IMR-90 (cell line): ENCODE measurements at regions not wholly inside any gene's neighbourhood (a gene's known extent, or its start where the extent isn't known, plus 50 kb on each side); places are given as distances from the start of the nearest gene placed in this dataset.

Experiments used
- ATAC-seq: fragments of 200-7000 bp; cut with Tn5 transposase; 2 replicates; pipeline ENCODE4 v1.9.1; 2020; ENCODE audit warnings: low read depth, mild to moderate bottlenecking, moderate library complexity
- BruUV-seq: library from RNA; stranded (reverse); fragments of 400-500 nt; replicated peaks from 2 replicates; lab custom pipeline; 2021; lab: Mats Ljungman, UMichigan
- CTCF ChIA-PET: fragments of 300-600 bp; formaldehyde crosslinking; extraction: SDS; loops from one replicate; lab custom pipeline; 2021; ENCODE audit warnings: antibody characterized with exemption; lab: Yijun Ruan, JAX
- POLR2A ChIA-PET: fragments of 300-600 bp; sonication (Branson Sonifier 250); formaldehyde crosslinking; loops from one replicate; lab custom pipeline; 2022; ENCODE audit warnings: antibody characterized with exemption; ENCODE audit not compliant: unreplicated experiment; lab: Charles Lee
- DNase-seq: peaks from one replicate; pipeline ENCODE4 v3.0.0; 2013
- H2AFZ ChIP-seq: replicated peaks from 2 replicates; pipeline ENCODE3; 2013; ENCODE audit warnings: low read length, mild to moderate bottlenecking; ENCODE audit not compliant: poor library complexity
- H2AK5ac ChIP-seq: 2 replicates; pipeline ENCODE4 v1.6.1; 2013; ENCODE audit warnings: low read depth, low read length, inconsistent platforms
- H2AK9ac ChIP-seq: replicated peaks from 2 replicates; pipeline ENCODE3; 2013; ENCODE audit warnings: mild to moderate bottlenecking, low read depth, low read length, moderate library complexity; ENCODE audit not compliant: poor library complexity
- H2BK120ac ChIP-seq: 2 replicates; pipeline ENCODE4 v1.6.1; 2013; ENCODE audit warnings: low read depth, low read length, inconsistent platforms
- H2BK15ac ChIP-seq: 3 replicates; pipeline ENCODE4 v1.6.1; 2013; ENCODE audit warnings: low read depth, low read length, inconsistent platforms
- H2BK20ac ChIP-seq: 2 replicates; pipeline ENCODE4 v1.6.1; 2013; ENCODE audit warnings: low read depth, mild to moderate bottlenecking, inconsistent platforms, low read length, moderate library complexity
- H2BK5ac ChIP-seq: 2 replicates; pipeline ENCODE4 v1.6.1; 2013; ENCODE audit warnings: mild to moderate bottlenecking, low read depth, low read length, inconsistent platforms; ENCODE audit not compliant: poor library complexity, severe bottlenecking
- H3K14ac ChIP-seq: replicated peaks from 2 replicates; pipeline ENCODE4 v1.6.1; 2013; ENCODE audit warnings: low read depth, low read length, inconsistent platforms
- H3K18ac ChIP-seq: 2 replicates; pipeline ENCODE4 v1.6.1; 2013; ENCODE audit warnings: low read depth, low read length, control low read depth
- H3K23ac ChIP-seq: 2 replicates; pipeline ENCODE4 v1.6.1; 2013; ENCODE audit warnings: low read depth, low read length, inconsistent platforms
- H3K27ac ChIP-seq: 2 replicates; pipeline ENCODE4 v1.5.1; 2013; ENCODE audit warnings: mild to moderate bottlenecking, control low read depth, low read length; ENCODE audit not compliant: insufficient read depth
- H3K27me3 ChIP-seq: 2 replicates; pipeline ENCODE4 v1.6.1; 2013; ENCODE audit warnings: low read length; ENCODE audit not compliant: control insufficient read depth, insufficient read depth
- H3K36me3 ChIP-seq: 2 replicates; pipeline ENCODE4 v1.6.1; 2013; ENCODE audit warnings: low read length, mixed read lengths; ENCODE audit not compliant: control insufficient read depth, insufficient read depth
- H3K4ac ChIP-seq: 2 replicates; pipeline ENCODE4 v1.6.1; 2013; ENCODE audit warnings: low read depth, low read length, inconsistent platforms
- H3K4me1 ChIP-seq: 2 replicates; pipeline ENCODE4 v1.6.1; 2013; ENCODE audit warnings: low read length, mixed read lengths; ENCODE audit not compliant: control insufficient read depth, insufficient read depth
- H3K4me2 ChIP-seq: 2 replicates; pipeline ENCODE4 v1.6.1; 2013; ENCODE audit warnings: low read depth, mild to moderate bottlenecking, control low read depth, low read length, moderate library complexity
- H3K4me3 ChIP-seq: 2 replicates; pipeline ENCODE4 v1.5.1; 2013; ENCODE audit warnings: low read depth, mild to moderate bottlenecking, control low read depth, low read length, moderate library complexity; ENCODE audit not compliant: insufficient read depth
- H3K56ac ChIP-seq: 2 replicates; pipeline ENCODE4 v1.6.1; 2013; ENCODE audit warnings: low read length, inconsistent platforms; ENCODE audit not compliant: insufficient read depth; ENCODE audit errors: extremely low read depth
- H3K79me1 ChIP-seq, 2 experiments: 2 replicates each; pipeline ENCODE4 v1.6.1; 2013; ENCODE audit warnings: low read length in 2 of 2, inconsistent platforms in 1 of 2, low read depth in 1 of 2
- H3K9ac ChIP-seq: 2 replicates; pipeline ENCODE4 v1.6.1; 2013; ENCODE audit warnings: low read depth, low read length, control low read depth
- H3K9me1 ChIP-seq: 2 replicates; pipeline ENCODE4 v1.6.1; 2013; ENCODE audit warnings: low read length, inconsistent platforms; ENCODE audit not compliant: insufficient read depth
- H3K9me3 ChIP-seq: 2 replicates; pipeline ENCODE4 v1.6.1; 2013; ENCODE audit warnings: low read length; ENCODE audit not compliant: control insufficient read depth, insufficient read depth
- H4K20me1 ChIP-seq: 2 replicates; pipeline ENCODE4 v1.6.1; 2013; ENCODE audit warnings: low read length, inconsistent platforms; ENCODE audit not compliant: insufficient read depth
- H4K5ac ChIP-seq: 2 replicates; pipeline ENCODE4 v1.6.1; 2013; ENCODE audit warnings: mild to moderate bottlenecking, low read depth, low read length, control low read depth
- H4K8ac ChIP-seq, 2 experiments: 2 replicates each; pipeline ENCODE4 v1.6.1; 2013; ENCODE audit warnings: low read depth in 2 of 2, low read length in 2 of 2, control low read depth in 1 of 2, inconsistent platforms in 1 of 2
- H4K91ac ChIP-seq: 2 replicates; pipeline ENCODE4 v1.6.1; 2013; ENCODE audit warnings: low read depth, low read length, inconsistent platforms; ENCODE audit not compliant: insufficient read depth
- BHLHE40 ChIP-seq: fragments of 150-350 bp; IDR thresholded peaks from 2 replicates; pipeline ENCODE4 v1.6.1; 2016; ENCODE audit warnings: mild to moderate bottlenecking, low read depth, low read length
- CEBPB ChIP-seq: IDR thresholded peaks from 2 replicates; pipeline ENCODE4 v1.6.1; 2012; ENCODE audit warnings: low read depth, low read length, improper control_type of control experiment
- ELK1 ChIP-seq: fragments of 150-350 bp; IDR thresholded peaks from 2 replicates; pipeline ENCODE4 v1.6.1; 2016; ENCODE audit warnings: low read depth, mild to moderate bottlenecking, low read length, moderate library complexity, borderline replicate concordance
- RAD21 ChIP-seq: IDR thresholded peaks from 2 replicates; pipeline ENCODE4 v1.6.1; 2012; ENCODE audit warnings: low read length, improper control_type of control experiment
- RCOR1 ChIP-seq: IDR thresholded peaks from 2 replicates; pipeline ENCODE4 v1.6.1; 2012; ENCODE audit warnings: mild to moderate bottlenecking, low read length, improper control_type of control experiment; ENCODE audit not compliant: insufficient replicate concordance
- RFX5 ChIP-seq: IDR thresholded peaks from 2 replicates; pipeline ENCODE4 v1.8.0; 2012; ENCODE audit warnings: low read depth, mild to moderate bottlenecking, low read length, moderate library complexity
- SMC3 ChIP-seq: fragments of 150-350 bp; IDR thresholded peaks from 2 replicates; pipeline ENCODE4 v1.6.1; 2016; ENCODE audit warnings: low read depth, mild to moderate bottlenecking, antibody characterized with exemption, low read length, moderate library complexity
- WGBS, 2 experiments: methylation state at CpG; one replicate each; pipeline versions ENCODE4 v1.1.5 to v1.1.7; 2013; ENCODE audit warnings: missing lambda C conversion rate in 2 of 2; ENCODE audit not compliant: insufficient read length in 1 of 2; ENCODE audit errors: extremely low coverage in 2 of 2; 5-methylcytosine and 5-hydroxymethylcytosine counted together
- dilution Hi-C: fragments of 300-500 bp; cut with HindIII; formaldehyde crosslinking; loops from one replicate; pipeline ENCODE4 v1.14.3; 2018; ENCODE audit warnings: low sequenced_read_pairs; ENCODE audit not compliant: unreplicated experiment
- in situ Hi-C: fragments of 300-500 bp; cut with MboI; formaldehyde crosslinking; loops from 3 replicates; pipeline ENCODE4 v1.14.3; 2019; ENCODE audit warnings: low sequenced_read_pairs, inconsistent platforms, mixed read lengths
- intact Hi-C: fragments of 100-400 bp; cut with micrococcal nuclease; formaldehyde crosslinking; loops from 2 replicates; pipeline ENCODE4 v1.10.0; 2022

DNA sequence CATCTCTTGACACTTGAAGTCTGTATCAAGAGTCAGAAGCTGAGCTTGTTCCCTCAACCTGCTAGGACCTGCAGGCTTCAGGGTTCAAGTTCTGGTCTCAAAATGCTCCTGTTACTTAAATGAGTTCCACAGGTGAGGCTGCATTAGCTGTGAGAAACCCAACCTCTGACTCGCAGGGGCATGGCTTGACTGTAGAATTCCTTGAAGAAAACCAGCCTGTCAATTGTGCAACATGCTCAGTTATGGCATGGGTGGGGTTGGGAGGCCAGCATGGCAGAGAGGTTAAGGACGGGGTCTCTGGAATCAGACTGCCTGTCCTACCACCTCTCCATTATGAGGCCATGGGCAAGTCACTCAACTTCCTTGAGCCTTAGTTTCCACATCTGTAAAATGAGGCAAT, 235.8 kb downstream of the EN1 start:
- POLR2A ChIA-PET, result no interaction called here
- H3K56ac ChIP-seq, result no peak overlapping the region
- CTCF ChIA-PET, result no interaction called here
- WGBS, 2 experiments, result no CpG with 5 or more reads among the region's 2 CpGs
- intact Hi-C loops, result no loop called here
- H3K27ac ChIP-seq, result no peak overlapping the region
- no peak overlapping the region for H3K14ac ChIP-seq
- no peak overlapping the region for H2BK5ac ChIP-seq
- no peak overlapping the region for H2AK9ac ChIP-seq
- dilution Hi-C loops, result no loop called here
- no peak for ATAC-seq
- no peaks in the 10 kb centered on the region for H3K79me1 ChIP-seq
- H3K4me2 ChIP-seq, result no peak overlapping the region
- no peak overlapping the region for H2BK120ac ChIP-seq
- no peak overlapping the region for H4K91ac ChIP-seq
- no TSS peak for BruUV-seq
- no peak overlapping the region for H2AFZ ChIP-seq
- H3K9me3 ChIP-seq, result no peaks in the 10 kb centered on the region
- H4K8ac ChIP-seq, result no peak overlapping the region
- no peaks in the 10 kb centered on the region for H4K20me1 ChIP-seq
- H2BK15ac ChIP-seq, result no peak overlapping the region
- no peak overlapping the region for H4K5ac ChIP-seq
- no peaks in the 10 kb centered on the region for H3K36me3 ChIP-seq
- in situ Hi-C loops, result no loop called here
- H3K4me3 ChIP-seq, result no peak overlapping the region
- H3K18ac ChIP-seq, result no peak overlapping the region
- H3K27me3 ChIP-seq, result peaks cover 5% of the 10 kb centered on the region
- H2BK20ac ChIP-seq, result no peak overlapping the region
- no peak for DNase-seq
- no peaks in the 10 kb centered on the region for H3K4me1 ChIP-seq
- no peak overlapping the region for H3K23ac ChIP-seq
- H3K4ac ChIP-seq, result no peak overlapping the region
- no peak for TF ChIP-seq BHLHE40
- no peak for TF ChIP-seq RAD21
- TF ChIP-seq SMC3, result no peak
- TF ChIP-seq RFX5, result no peak
- TF ChIP-seq RCOR1, result no peak
- no peak for TF ChIP-seq ELK1
- TF ChIP-seq CEBPB, result no peak
- no peaks in the 10 kb centered on the region for H3K9me1 ChIP-seq
- H3K9ac ChIP-seq, result no peak overlapping the region
- H2AK5ac ChIP-seq, result no peak overlapping the region
